Mesothelial cell of epicardium (in vitro differentiated cells): ENCODE measurements at regions not wholly inside any gene's neighbourhood (a gene's known extent, or its start where the extent isn't known, plus 50 kb on each side); places are given as distances from the start of the nearest gene placed in this dataset.

Experiments
- DNase-seq, 2 experiments: peaks; one replicate each; pipeline ENCODE4 v3.0.0; 2021; ENCODE audit warnings: low spot score in 2 of 2; ENCODE audit not compliant: unreplicated experiment in 2 of 2
- H3K27ac Mint-ChIP-seq: 2 replicates; pipeline ENCODE4 v1.8.0; 2021; ENCODE audit warnings: mixed read lengths
- H3K27me3 Mint-ChIP-seq: 2 replicates; pipeline ENCODE4 v1.8.0; 2021; ENCODE audit warnings: low read depth, mixed read lengths
- H3K36me3 Mint-ChIP-seq: 2 replicates; pipeline ENCODE4 v1.8.0; 2021; ENCODE audit warnings: mixed read lengths
- H3K4me1 Mint-ChIP-seq: 2 replicates; pipeline ENCODE4 v1.8.0; 2021; ENCODE audit warnings: mixed read lengths
- H3K4me3 Mint-ChIP-seq: 2 replicates; pipeline ENCODE4 v1.8.0; 2021; ENCODE audit warnings: mild to moderate bottlenecking, moderate library complexity, mixed read lengths
- H3K9me3 Mint-ChIP-seq: 2 replicates; pipeline ENCODE4 v1.8.0; 2021; ENCODE audit warnings: mixed read lengths
- CTCF ChIP-seq: fragments of 200-600 bp; sonication (generic); IDR thresholded peaks from one replicate; pipeline ENCODE4 v1.5.0; 2021; ENCODE audit warnings: antibody characterized with exemption; ENCODE audit not compliant: unreplicated experiment

- Mint-ChIP-seq H3K9me3 (peaks cover 20% of the 10 kb centered on the region), H3K27me3 (peaks cover 19% of the 10 kb centered on the region), H3K4me1 (no peaks in the 10 kb centered on the region), H3K4me3 (no peak overlapping the region), H3K36me3 (no peaks in the 10 kb centered on the region), H3K27ac (no peak overlapping the region)
- TF ChIP-seq CTCF = no peak
- no peak for DNase-seq
Observed at GRCh38 chr15:87687523-87687870, 569.0 kb downstream of the NTRK3 start.

GRCh38 chr15:87686841-87687522 is 569.6 kb downstream of the NTRK3 start:
- H3K4me3 Mint-ChIP-seq = no peak overlapping the region
- H3K4me1 Mint-ChIP-seq = no peaks in the 10 kb centered on the region
- H3K27me3 Mint-ChIP-seq = peaks cover 24% of the 10 kb centered on the region
- DNase-seq = no peak
- no peaks in the 10 kb centered on the region for H3K36me3 Mint-ChIP-seq
- TF ChIP-seq CTCF = no peak
- H3K27ac Mint-ChIP-seq = no peak overlapping the region
- H3K9me3 Mint-ChIP-seq = peaks cover 15% of the 10 kb centered on the region

GRCh38 chr15:87686339-87686738 is 570.2 kb downstream of the NTRK3 start:
- H3K4me1 Mint-ChIP-seq = no peaks in the 10 kb centered on the region
- no peak overlapping the region for H3K27ac Mint-ChIP-seq
- DNase-seq = no peak
- no peaks in the 10 kb centered on the region for H3K36me3 Mint-ChIP-seq
- peaks cover 11% of the 10 kb centered on the region for H3K9me3 Mint-ChIP-seq
- TF ChIP-seq CTCF = no peak
- H3K27me3 Mint-ChIP-seq = peaks cover 24% of the 10 kb centered on the region
- H3K4me3 Mint-ChIP-seq = no peak overlapping the region

GRCh38 chr15:87682527-87682926 is 574.0 kb downstream of the NTRK3 start:
- peaks cover 6% of the 10 kb centered on the region for H3K9me3 Mint-ChIP-seq
- no peak for DNase-seq
- H3K4me3 Mint-ChIP-seq = no peak overlapping the region
- TF ChIP-seq CTCF = no peak
- H3K27ac Mint-ChIP-seq = no peak overlapping the region
- no peaks in the 10 kb centered on the region for H3K4me1 Mint-ChIP-seq
- H3K36me3 Mint-ChIP-seq = no peaks in the 10 kb centered on the region
- H3K27me3 Mint-ChIP-seq = peaks cover 14% of the 10 kb centered on the region

GRCh38 chr15:87681104-87681503 is 575.4 kb downstream of the NTRK3 start:
- DNase-seq = no peak
- Mint-ChIP-seq H3K4me1 (no peaks in the 10 kb centered on the region), H3K27me3 (peaks cover 20% of the 10 kb centered on the region), H3K27ac (no peak overlapping the region), H3K36me3 (no peaks in the 10 kb centered on the region), H3K9me3 (peaks cover 17% of the 10 kb centered on the region), H3K4me3 (no peak overlapping the region)
- no peak for TF ChIP-seq CTCF

- H3K36me3 Mint-ChIP-seq = no peaks in the 10 kb centered on the region
- DNase-seq = no peak
- no peak overlapping the region for H3K27ac Mint-ChIP-seq
- H3K9me3 Mint-ChIP-seq = peaks cover 17% of the 10 kb centered on the region
- no peak overlapping the region for H3K4me3 Mint-ChIP-seq
- no peak for TF ChIP-seq CTCF
- H3K27me3 Mint-ChIP-seq = peaks cover 23% of the 10 kb centered on the region
- no peaks in the 10 kb centered on the region for H3K4me1 Mint-ChIP-seq
Observed at GRCh38 chr15:87680208-87680607, 576.3 kb downstream of the NTRK3 start.
